ENCODE measurements at regions not wholly inside any gene's neighbourhood (a gene's known extent, or its start where the extent isn't known, plus 50 kb on each side); places are given as distances from the start of the nearest gene placed in this dataset.

DNA sequence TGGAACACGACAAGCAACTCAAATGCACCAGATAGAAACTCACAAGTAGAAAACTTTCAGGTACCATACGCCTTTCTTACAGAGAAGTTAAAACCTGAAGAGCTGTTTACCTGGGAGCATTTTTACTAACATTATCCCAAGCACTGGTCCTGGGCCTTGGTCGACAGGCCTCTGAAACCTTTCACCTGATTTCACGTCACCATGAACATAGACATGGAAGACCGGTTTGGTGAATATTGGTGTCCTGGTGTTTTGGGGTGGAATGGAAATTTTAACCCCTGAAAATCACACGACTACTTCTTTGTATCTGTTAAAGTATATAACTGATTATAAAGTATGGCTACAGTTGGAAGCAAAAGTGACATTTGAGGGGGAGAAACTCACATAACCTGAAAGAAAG is 176.6 kb upstream of the ARGLU1 start:
- TF ChIP-seq EZH2phosphoT487 (IDR thresholded peaks at IDR 0.05; ENCODE audit: borderline replicate concordance), result no peak
- no peak for TF ChIP-seq CTCF (conservative IDR thresholded peaks at IDR 0.05; ENCODE audit: low read length)

GRCh38 chr13:106738186-106738678 is 170.3 kb upstream of the ARGLU1 start:
- Histone ChIP-seq H3K9ac (ENCODE audit: low read depth, low read length, poor library complexity, severe bottlenecking) (no peak overlapping the region), H3K4me2 (ENCODE audit: low read depth, low read length, poor library complexity, severe bottlenecking) (no peak overlapping the region), H3K4me3 (ENCODE audit: low read length, poor library complexity, severe bottlenecking) (no peak overlapping the region), H3K36me3 (ENCODE audit: insufficient read depth, low read length) (no peaks in the 10 kb centered on the region), H3K4me1 (ENCODE audit: insufficient read depth, low read length, poor library complexity, severe bottlenecking) (no peaks in the 10 kb centered on the region), H4K20me1 (ENCODE audit: insufficient read depth, low read length, poor library complexity, severe bottlenecking) (no peaks in the 10 kb centered on the region), H3F3A (ENCODE audit: low read depth) (no peaks in the 10 kb centered on the region), H3K27me3 (ENCODE audit: insufficient read depth, low read length, poor library complexity, severe bottlenecking) (no peaks in the 10 kb centered on the region), H2AFZ (ENCODE audit: low read length) (no peak overlapping the region), H3K9me3 (ENCODE audit: insufficient read depth, low read depth, low read length) (no peaks in the 10 kb centered on the region), H3K79me2 (ENCODE audit: insufficient read depth, low read length) (no peaks in the 10 kb centered on the region), H3K9me2 (replicated peaks; ENCODE audit: low read depth, low read length) (no peaks in the 10 kb centered on the region)
- TF ChIP-seq CTCF (conservative IDR thresholded peaks at IDR 0.05; ENCODE audit: low read length), result no peak
- no peak for TF ChIP-seq EZH2phosphoT487 (IDR thresholded peaks at IDR 0.05; ENCODE audit: borderline replicate concordance)

More for the DNA sequence above, 176.6 kb upstream of the ARGLU1 start:
- H3K79me2 ChIP-seq (ENCODE audit: insufficient read depth, low read length), result no peaks in the 10 kb centered on the region
- no peaks in the 10 kb centered on the region for H3K4me1 ChIP-seq (ENCODE audit: insufficient read depth, low read length, poor library complexity, severe bottlenecking)
- no peak overlapping the region for H2AFZ ChIP-seq (ENCODE audit: low read length)
- H3K9me3 ChIP-seq (ENCODE audit: insufficient read depth, low read depth, low read length), result no peaks in the 10 kb centered on the region
- no peaks in the 10 kb centered on the region for H3F3A ChIP-seq (ENCODE audit: low read depth)
- H3K4me2 ChIP-seq (ENCODE audit: low read depth, low read length, poor library complexity, severe bottlenecking), result no peak overlapping the region
- H3K27me3 ChIP-seq (ENCODE audit: insufficient read depth, low read length, poor library complexity, severe bottlenecking), result no peaks in the 10 kb centered on the region
- H4K20me1 ChIP-seq (ENCODE audit: insufficient read depth, low read length, poor library complexity, severe bottlenecking), result no peaks in the 10 kb centered on the region
- no peak overlapping the region for H3K9ac ChIP-seq (ENCODE audit: low read depth, low read length, poor library complexity, severe bottlenecking)
- H3K36me3 ChIP-seq (ENCODE audit: insufficient read depth, low read length), result no peaks in the 10 kb centered on the region
- H3K9me2 ChIP-seq (replicated peaks; ENCODE audit: low read depth, low read length), result no peaks in the 10 kb centered on the region
- no peak overlapping the region for H3K4me3 ChIP-seq (ENCODE audit: low read length, poor library complexity, severe bottlenecking)

- Histone ChIP-seq H2AFZ (ENCODE audit: low read length) (no peak overlapping the region), H3K9me2 (replicated peaks; ENCODE audit: low read depth, low read length) (no peaks in the 10 kb centered on the region), H3K4me2 (ENCODE audit: low read depth, low read length, poor library complexity, severe bottlenecking) (no peak overlapping the region), H3K79me2 (ENCODE audit: insufficient read depth, low read length) (no peaks in the 10 kb centered on the region), H3K4me3 (ENCODE audit: low read length, poor library complexity, severe bottlenecking) (no peak overlapping the region), H3F3A (ENCODE audit: low read depth) (no peaks in the 10 kb centered on the region), H3K36me3 (ENCODE audit: insufficient read depth, low read length) (no peaks in the 10 kb centered on the region), H3K9ac (ENCODE audit: low read depth, low read length, poor library complexity, severe bottlenecking) (no peak overlapping the region), H3K27me3 (ENCODE audit: insufficient read depth, low read length, poor library complexity, severe bottlenecking) (no peaks in the 10 kb centered on the region), H4K20me1 (ENCODE audit: insufficient read depth, low read length, poor library complexity, severe bottlenecking) (no peaks in the 10 kb centered on the region), H3K4me1 (ENCODE audit: insufficient read depth, low read length, poor library complexity, severe bottlenecking) (no peaks in the 10 kb centered on the region), H3K9me3 (ENCODE audit: insufficient read depth, low read depth, low read length) (no peaks in the 10 kb centered on the region)
- TF ChIP-seq EZH2phosphoT487 (IDR thresholded peaks at IDR 0.05; ENCODE audit: borderline replicate concordance) (no peak), CTCF (conservative IDR thresholded peaks at IDR 0.05; ENCODE audit: low read length) (no peak)
Measured at GRCh38 chr13:106736941-106737340, 169.0 kb upstream of the ARGLU1 start.
